HG03469 (cell line): ENCODE measurements at regions not wholly inside any gene's neighbourhood (a gene's known extent, or its start where the extent isn't known, plus 50 kb on each side); places are given as distances from the start of the nearest gene placed in this dataset.
"Not testable (repeated sequence)": the region's sequence is repeated elsewhere in the genome, so short reads cannot be mapped to it uniquely, and the experiment has no call there.

ENCODE experiments used
- ATAC-seq: cut with Tn5 transposase; IDR thresholded peaks from one replicate; pipeline ENCODE4 v1.9.1; 2021; ENCODE audit warnings: mild to moderate bottlenecking, moderate library complexity, moderate number of reproducible peaks; ENCODE audit not compliant: unreplicated experiment

DNA sequence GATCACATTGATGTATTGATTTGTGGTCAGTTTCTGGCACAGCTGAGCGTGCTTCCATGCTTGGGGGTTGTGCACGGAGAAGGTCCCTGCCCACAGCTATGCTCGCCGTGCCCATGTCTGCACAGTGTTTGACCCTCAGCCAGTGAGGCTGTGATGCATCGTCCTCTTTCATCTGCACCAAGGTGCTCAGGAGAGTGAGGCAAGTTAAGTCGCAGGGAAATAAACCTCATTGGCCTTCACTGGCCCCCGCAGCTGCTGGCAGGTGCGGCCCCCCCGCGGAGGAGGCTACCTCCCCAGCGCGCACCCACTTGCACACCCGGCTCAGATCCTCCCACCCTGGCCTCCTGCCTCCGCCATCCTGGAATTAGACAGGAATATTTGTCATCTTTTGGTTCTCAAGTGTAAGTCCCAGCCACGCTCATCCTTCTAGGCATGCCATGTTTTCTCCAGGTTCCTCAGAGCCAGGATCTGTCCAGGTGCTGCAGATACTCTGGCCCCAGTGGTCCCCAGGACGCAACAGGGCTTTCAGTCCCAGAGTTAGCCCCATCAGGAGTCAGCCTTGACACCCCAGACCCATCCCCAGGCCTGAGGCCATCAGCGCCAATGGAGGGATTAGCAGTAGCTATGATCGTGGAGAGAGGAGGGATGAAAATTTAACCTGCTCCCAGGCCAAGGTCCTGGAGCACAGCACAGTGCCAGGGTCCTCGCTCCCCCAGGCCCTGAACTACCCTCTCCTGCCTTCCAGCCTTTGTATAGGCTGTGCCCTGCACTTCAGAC, 93.7 kb downstream of the OAT start:
- no peak for ATAC-seq

DNA sequence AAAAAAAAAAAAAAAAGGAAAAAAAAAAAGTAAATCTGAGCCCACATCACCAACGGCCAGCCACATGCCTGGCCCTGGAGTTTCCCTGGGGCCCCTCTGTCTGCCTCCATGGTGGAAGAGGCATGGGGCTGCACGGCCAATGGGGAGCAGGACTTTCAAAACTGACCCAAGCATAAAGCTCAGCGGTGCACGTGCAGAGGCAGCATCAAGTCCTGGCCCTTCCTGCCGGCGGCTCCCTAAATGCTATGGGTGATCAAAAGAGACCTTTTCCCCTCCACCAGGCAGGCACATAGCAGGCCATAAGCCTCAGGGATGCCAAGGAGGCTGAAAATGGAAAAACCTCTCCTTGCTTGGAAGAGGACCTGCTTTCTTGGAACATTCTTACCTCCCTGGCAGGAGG, 94.3 kb downstream of the OAT start:
- no peak for ATAC-seq

DNA sequence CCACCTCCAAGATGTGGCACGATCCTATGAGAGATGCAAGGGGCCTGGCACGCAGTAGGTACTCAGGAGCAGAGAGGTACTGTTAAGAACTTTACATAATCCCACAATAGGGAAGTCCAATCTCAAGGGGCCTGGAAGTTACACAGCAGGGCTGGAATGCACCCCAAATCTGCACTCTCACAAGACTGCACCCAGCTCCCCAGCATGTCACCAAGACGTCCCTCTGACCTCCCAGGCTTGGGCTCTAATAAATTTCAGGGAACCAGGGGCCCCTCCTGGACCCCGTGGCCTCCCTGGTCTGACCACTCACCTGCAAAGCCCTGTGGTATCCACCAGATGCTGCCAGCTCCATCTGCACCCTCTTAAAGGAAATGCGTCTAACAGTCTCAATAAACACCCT, 94.9 kb downstream of the OAT start:
- ATAC-seq: no peak

DNA sequence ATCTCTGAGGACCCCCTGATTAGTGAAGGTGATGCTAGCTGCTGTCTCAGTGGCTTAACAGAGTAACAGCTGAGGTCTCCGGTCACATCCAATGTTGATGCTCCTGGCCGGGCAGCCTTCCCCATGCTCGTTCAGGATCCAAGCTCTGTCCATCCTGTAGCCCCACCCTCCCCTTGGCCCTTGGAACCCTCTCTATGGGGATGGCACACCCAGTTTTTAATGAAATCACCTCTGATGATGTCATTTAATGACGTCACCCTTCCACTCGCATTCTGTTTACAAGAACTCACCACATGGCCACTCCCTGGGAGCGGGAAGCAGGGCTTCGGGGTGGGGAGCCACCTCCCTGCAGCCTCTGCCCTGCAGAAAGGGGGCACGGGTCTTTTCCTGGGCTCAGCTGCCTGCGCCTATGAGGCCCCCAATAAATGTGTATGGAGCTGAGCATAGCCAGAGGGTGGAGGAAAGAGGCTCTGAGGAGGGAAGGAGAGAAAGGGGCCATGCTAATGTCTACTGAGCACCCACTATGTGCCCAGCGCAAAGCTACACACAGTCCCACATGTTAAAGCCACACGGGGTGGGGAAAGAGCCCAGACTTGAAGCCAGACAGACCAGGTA, 95.5 kb downstream of the OAT start:
- no peak for ATAC-seq

DNA sequence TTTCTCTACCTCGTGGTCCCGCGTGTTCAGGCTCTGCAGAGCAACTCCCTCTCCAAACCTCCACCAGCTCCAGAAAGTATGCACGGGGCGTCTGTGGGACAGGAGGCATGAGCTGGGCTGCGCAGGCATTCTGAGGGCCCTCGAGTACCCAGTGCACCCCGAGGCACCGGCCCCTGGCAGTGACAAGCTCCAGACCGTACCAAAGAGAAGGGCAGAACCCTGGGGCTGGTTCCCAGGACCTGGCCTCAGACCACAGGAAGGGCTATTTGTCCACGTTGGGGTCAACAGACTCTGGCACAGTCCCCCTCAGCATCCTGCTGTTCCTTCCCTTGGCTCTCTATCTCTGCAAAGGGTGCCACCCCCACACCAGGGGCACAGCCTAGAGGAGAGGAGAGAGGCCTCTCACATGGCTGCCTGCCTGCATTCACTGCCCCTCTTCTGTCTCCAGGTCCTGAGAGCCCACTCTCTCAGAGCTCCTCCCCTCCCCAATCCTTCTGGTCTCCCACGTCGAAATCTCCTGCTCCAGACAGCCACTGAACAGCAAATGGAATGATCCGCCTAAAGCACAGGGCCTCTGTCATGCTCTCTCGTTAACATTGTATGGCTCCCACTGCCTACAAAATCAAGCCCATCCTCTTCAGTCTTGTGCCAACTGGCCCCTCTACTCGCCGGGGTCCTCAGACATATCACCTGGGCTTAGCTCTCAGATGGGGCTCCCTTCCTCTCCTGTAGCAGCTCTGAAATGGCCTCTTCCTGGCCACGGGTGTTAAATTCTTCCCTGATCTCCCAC, 96.3 kb downstream of the OAT start:
- ATAC-seq: no peak

DNA sequence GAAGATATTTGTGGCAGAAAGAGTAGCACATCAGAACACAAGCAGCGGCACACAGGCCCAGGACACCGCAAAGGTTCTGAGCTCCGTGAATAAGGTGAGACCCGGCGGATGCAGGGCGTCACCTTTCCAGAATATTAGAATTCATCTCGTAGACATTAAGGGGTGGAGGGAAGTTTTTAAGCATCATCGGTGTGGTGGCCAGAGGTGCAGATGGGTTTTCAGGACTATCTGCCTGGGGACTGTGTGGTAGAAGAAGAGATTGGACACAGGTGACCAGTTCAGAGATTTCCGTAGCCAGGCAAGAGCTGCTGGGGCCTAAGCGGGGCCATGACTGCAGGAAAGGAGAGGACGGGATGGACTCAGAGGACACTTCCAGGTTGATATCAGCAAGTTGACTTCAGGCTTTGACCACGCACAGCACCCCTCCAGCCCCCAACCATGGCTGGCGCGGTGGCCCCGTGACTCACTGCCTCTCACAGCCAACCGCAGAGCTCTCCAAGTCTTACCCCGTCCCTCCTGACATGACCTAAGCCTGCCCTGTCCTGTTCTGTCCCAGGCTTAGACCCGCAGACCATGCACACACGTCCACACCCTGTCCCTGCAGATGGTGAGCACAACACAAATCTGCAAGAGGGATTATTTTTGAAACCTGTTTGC, 97.2 kb downstream of the OAT start:
- no peak for ATAC-seq

DNA sequence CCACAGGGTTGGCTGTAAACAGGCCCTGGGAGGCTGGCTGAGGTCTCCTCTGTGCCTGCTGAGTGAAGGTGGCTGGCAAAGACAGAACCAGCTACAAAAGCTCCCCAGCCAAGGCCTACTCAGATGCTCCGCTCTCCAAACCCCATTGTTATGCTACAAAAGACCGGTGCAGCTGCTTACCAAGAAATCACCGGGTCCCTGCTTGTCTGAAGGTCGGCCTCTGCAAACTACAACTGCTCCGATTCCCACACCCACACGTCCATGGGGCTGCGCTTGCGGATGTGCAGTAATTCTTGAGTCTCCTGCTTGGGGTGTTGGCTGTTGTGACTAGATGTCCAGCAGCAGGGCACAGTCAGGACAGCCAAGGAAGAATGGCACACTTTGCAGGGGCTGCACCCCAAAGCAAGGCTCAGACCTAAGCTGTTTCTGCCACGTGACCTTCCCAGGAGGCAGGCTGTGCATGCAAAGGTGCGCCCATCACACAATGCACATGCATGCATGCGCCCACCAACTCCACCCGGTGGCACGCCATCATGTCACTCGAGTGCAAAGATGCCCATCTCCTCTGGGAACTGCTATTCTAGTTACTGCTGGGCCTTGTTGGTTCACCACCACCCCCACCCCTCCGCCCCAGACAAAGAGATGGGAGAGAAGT, 97.8 kb downstream of the OAT start:
- ATAC-seq: no peak

DNA sequence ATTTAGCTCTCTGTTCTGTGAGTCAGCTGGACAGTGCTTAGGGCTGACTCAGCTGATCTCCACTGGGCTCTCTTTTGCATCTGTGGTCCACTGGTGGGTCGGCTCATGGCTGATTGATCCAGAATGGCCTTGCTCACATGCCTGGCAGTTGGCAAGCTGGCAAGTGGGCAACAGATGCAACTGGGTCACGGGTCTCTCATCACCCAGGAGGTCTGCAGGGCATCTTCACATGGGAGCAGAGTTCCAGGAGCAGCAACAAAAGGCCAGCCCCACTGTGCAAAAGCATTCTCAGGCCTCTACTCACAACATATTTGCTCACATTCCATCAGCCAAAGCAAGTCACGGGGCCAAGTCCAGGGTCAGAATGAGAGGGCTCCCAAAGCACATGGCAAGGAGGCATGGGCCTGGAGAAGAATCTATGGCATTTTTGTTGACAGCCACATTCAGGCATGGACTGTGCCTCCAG, 98.8 kb downstream of the OAT start:
- no peak for ATAC-seq

DNA sequence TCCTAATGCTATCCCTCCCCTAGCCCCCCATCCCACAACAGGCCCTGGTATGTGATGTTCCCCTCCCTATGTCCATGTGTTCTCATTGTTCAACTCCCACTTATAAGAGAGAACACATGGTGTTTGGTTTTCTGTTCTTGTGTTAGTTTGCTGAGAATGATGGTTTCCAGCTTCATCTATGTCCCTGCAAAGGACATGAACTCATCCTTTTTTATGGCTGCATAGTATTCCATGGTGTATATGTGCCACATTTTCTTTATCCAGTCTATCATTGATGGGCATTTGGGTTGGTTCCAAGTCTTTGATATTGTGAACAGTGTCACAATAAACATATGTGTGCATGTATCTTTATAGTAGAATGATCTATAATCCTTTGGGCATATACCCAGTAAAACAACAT, 99.2 kb downstream of the OAT start:
- not testable (repeated sequence) for ATAC-seq

DNA sequence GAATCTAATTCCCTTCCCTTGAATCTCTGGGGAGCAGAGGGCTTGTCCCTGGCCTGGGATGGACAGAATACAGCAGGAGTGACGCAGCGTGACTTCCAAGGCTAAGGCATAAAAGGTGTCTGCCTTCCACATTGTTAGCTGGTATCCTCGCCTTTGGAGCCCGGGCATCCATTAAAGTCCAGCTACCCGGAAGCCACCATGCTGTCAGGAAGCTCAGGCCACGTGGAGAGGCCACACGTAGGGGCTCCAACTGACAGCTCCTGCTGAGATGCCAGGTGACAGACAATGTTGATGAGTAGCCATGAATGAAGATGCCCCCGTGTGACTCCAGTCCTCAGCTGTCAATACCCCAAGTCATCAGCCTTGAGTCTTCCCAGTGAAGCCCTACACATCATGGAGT, 99.9 kb downstream of the OAT start:
- no peak for ATAC-seq

DNA sequence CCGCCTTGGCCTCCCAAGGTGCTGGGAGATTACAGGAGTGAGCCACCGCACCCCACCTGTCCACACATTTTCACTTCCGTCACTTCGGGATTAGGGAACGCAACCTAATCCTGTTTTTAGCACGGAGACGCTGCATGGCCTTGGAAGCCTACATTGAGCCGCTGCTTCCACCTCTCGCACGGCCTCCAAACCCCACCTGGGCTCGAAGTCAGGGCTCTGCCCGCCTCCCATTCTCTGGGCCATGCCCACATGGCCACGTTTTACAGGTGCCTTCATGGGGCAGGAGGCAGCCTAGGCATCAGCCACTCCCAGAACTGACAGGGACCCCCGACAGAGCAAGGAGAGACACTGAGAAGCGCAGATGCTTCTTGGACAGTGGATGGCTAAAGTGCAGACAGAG, 100.6 kb downstream of the OAT start:
- ATAC-seq: no peak

DNA sequence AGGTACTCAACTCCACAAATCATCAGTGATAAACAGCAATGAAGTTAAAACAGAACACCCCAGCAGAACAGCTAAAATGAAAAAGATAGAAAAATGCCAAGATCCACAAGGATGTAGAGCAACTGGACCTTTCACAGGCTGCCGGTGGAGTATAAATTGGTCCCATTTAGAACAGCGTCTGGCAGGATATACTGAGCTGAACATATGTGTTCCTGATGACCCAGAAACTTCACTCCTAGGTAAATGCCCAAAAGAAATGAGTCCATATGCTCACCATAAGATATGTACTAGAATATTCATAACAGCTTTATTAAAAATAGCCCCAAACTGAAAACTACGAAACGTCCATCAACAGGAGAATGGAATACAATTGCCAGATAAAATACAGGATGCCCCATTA, 102.4 kb downstream of the OAT start:
- no peak for ATAC-seq

DNA sequence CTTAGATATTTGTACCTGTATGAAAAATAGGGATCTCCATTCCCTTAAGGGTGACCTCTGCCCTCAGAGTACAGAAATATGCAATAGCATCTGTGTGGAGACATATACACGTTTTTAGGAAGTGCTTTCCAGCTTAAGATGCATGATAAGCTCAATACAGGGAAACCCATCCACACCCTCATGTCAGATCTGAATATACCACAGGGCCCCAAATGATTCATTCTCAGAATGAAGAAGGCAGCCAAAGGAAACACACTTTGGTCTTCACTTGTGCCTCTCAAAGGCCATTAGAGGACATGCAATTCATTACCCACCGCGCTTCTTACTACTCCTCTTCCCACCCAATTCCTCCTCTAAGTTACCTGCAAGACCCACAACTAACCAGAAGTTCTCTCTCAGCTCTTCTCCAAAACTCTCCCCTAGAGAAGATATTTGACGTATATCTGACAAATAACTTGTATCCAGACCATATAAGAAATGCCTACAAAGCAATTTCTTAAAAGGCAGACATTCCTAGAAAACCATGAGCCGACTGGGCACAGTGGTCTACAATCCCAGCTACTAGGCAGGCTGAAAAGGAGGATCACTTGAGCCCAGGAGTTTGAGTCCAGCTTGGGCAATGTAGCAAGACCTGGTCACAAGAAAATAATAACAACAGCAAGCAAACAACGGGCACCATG, 103.0 kb downstream of the OAT start:
- ATAC-seq: no peak

DNA sequence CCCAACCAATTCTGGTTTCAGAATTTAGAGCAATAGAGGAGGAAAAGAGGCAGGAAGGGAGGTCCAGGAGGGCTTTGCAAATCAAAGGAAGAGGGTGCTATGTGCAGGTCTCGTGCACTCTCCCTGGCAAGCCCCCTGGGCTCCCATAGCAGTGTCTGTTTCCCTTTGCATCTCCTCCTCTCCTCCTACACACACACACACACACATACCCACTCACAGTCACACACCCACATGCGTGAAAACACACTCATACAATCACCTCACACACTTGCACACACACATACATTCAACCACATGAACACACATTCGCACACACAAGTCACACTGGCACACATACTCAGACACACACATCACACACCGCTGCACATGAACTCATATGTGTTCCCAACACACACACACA, 105.3 kb downstream of the OAT start:
- no peak for ATAC-seq

DNA sequence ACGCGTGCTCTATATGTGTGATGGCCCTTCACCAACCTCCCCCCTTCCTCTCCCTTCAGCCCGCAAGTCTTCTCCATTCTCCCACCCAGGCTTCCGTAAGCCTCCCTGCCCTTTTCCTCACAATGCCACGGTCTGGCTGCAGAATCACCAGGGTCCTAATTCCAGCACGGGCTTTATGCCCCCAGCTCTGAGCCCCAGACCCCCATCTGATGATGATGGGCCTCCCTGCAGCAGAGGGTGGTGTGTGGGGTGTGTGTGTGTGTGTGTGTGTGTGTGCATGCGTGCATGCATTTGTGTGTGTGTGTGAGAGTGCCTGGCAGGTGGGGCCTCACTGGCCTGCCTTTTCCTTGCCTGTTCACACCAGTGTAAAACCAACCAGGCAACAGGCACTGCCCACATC, 109.9 kb downstream of the OAT start:
- no peak for ATAC-seq

DNA sequence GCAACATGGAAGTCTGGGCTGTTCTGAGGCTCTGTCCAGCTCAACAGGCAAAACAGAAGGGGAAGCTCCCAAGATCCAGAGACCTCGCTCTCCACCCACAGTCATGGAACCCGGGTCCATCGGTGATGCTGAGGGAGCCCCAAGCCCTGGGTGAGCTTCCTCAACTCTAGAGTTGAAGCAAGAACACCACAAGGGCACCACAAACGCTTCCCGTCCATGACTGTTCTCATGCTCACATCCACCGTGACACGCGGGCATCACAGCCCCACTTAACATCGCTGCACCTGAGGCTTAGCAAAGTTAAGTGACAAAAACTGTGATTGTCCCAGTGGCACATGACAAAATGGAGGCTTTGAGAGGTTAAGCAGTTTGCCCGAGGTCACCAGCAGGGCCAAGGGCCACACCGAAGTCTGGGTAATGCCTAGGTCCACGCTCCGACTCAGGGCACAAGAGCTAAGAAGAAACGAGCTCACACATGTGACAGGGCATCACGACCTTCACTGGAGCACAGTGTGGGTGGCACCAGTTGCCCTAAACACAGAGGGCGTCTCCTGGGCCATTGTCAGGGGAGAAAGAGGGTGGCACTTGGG, 110.6 kb downstream of the OAT start:
- ATAC-seq: no peak

DNA sequence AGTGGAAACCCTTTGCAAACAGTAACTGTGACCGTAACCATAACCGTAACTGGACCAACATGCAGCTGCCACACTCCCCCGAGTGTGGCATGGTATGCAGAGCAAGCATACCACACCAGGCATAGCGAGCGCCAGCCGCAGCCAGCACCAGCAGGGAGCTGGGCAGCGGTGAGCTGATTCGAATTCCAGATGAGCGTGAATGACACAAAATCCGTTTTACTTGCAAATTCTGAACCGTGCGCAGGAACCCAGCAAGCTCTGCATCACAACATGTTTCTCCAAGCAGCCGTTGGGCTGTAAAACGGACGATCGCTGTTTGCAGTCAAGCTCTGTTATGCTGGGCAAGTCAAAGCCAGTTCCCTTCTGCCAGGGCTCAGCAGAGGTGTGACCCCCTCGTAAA, 111.1 kb downstream of the OAT start:
- ATAC-seq: no peak

DNA sequence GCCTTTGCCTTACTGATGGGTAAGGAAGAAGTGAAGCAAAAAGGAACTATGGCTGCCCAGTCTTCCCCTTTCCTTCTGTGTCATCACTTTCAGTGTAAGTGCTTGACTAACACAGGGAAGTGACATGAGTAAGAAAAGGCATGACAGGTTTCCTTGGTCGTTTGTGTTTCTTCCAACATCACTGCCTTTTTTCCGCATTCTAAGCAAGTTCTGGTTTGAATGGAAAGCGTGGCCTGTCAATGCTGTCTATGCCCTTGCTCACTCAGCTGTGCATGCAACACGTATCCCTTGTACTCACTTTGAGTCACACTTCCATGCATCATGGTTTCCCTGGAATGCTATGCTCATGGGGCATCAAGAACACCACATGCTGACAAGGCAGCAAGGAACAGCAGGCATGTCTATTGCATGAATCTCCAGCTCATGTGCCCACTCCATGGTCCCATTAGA, 111.8 kb downstream of the OAT start:
- ATAC-seq: no peak

DNA sequence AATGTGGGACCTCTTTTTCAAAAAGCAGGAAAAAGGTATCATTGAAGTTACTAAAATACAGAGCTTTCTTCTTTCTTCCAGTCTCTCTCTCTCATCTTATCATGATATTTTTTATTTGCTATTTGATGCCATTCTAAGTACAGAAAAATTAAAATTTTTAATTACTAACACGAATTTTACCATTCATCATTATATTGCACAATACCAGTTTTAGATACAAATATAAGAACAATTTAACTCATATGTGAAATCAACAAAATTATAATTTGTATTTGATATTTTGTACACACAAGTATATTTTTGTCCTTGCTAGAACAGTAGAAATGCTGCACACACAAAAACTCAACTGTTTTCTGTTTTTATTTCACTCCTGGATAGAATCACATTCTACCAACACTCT, 112.2 kb downstream of the OAT start:
- ATAC-seq: no peak

DNA sequence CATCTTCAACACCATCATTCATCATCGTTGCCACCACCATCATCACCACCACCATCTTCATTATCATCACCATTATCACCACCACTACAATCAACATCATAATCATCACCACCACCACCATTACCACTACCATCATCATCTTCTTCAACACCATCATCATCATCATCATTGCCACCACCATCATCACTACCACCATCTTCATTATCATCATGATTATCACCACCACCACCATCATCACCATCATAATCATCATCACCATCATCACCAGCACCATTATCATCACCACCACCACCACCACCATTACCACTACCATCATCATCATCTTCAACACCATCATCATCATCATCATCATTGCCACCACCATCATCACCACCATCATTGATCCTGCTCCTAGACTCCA, 112.7 kb downstream of the OAT start:
- no peak for ATAC-seq
